GM19238 (cell line): ENCODE measurements at regions not wholly inside any gene's neighbourhood (a gene's known extent, or its start where the extent isn't known, plus 50 kb on each side); places are given as distances from the start of the nearest gene placed in this dataset.

Source experiments
- DNase-seq: peaks from one replicate; pipeline ENCODE4 v3.0.0; 2011; ENCODE audit warnings: low spot score; ENCODE audit not compliant: insufficient read length

GRCh38 chr18:43481069-43481468 is 203.8 kb upstream of the SYT4 start:
- DNase-seq = no peak

- DNase-seq = no peak
Observed at GRCh38 chr18:43482136-43482535, 204.8 kb upstream of the SYT4 start.

- no peak for DNase-seq
Observed at GRCh38 chr18:43482600-43482999, 205.3 kb upstream of the SYT4 start.

GRCh38 chr18:43484710-43485109 is 207.4 kb upstream of the SYT4 start:
- no peak for DNase-seq

GRCh38 chr18:43485545-43485963 is 208.3 kb upstream of the SYT4 start:
- no peak for DNase-seq

- DNase-seq = no peak
Observed at GRCh38 chr18:43486462-43486861, 209.2 kb upstream of the SYT4 start.

- no peak for DNase-seq
Observed at GRCh38 chr18:43501099-43501498, 223.8 kb upstream of the SYT4 start.

GRCh38 chr18:43506935-43507334 is 229.6 kb upstream of the SYT4 start:
- DNase-seq = no peak

- DNase-seq = no peak
Observed at GRCh38 chr18:43507842-43508481, 230.7 kb upstream of the SYT4 start.

GRCh38 chr18:43514747-43515146 is 237.5 kb upstream of the SYT4 start:
- no peak for DNase-seq

GRCh38 chr18:43515481-43515880 is 238.2 kb upstream of the SYT4 start:
- DNase-seq = no peak

GRCh38 chr18:43524260-43524659 is 247.0 kb upstream of the SYT4 start:
- no peak for DNase-seq

GRCh38 chr18:43525169-43525568 is 247.9 kb upstream of the SYT4 start:
- no peak for DNase-seq

- no peak for DNase-seq
Observed at GRCh38 chr18:43526426-43527145, 249.3 kb upstream of the SYT4 start.

GRCh38 chr18:43531438-43531837 is 254.1 kb upstream of the SYT4 start:
- no peak for DNase-seq

- no peak for DNase-seq
Observed at GRCh38 chr18:43533371-43533770, 256.1 kb upstream of the SYT4 start.

GRCh38 chr18:43534511-43534910 is 257.2 kb upstream of the SYT4 start:
- DNase-seq = no peak

GRCh38 chr18:43539862-43540261 is 262.6 kb upstream of the SYT4 start:
- DNase-seq = no peak

GRCh38 chr18:43542016-43542415 is 264.7 kb upstream of the SYT4 start:
- DNase-seq = no peak

GRCh38 chr18:43543236-43543635 is 265.9 kb upstream of the SYT4 start:
- no peak for DNase-seq

- DNase-seq = no peak
Observed at GRCh38 chr18:43547456-43547855, 270.2 kb upstream of the SYT4 start.

- no peak for DNase-seq
Observed at GRCh38 chr18:43559507-43559906, 282.2 kb upstream of the SYT4 start.

- no peak for DNase-seq
Observed at GRCh38 chr18:43563780-43564179, 286.5 kb upstream of the SYT4 start.
